HG02870 (cell line): ENCODE measurements at regions not wholly inside any gene's neighbourhood (a gene's known extent, or its start where the extent isn't known, plus 50 kb on each side); places are given as distances from the start of the nearest gene placed in this dataset.
"Not testable (repeated sequence)": the region's sequence is repeated elsewhere in the genome, so short reads cannot be mapped to it uniquely, and the experiment has no call there.

Experiments used
- ATAC-seq: cut with Tn5 transposase; IDR thresholded peaks from one replicate; pipeline ENCODE4 v1.9.1; 2021; ENCODE audit warnings: mild to moderate bottlenecking, moderate library complexity; ENCODE audit not compliant: unreplicated experiment

- ATAC-seq, result no peak
Measured at GRCh38 chr3:27560484-27561056, 76.4 kb upstream of the SLC4A7 start.

GRCh38 chr3:27559835-27560234, 75.7 kb upstream of the SLC4A7 start:
- no peak for ATAC-seq

- ATAC-seq, result no peak
Measured at GRCh38 chr3:27559381-27559780, 75.2 kb upstream of the SLC4A7 start.

- no peak for ATAC-seq
Measured at GRCh38 chr3:27557411-27557810, 73.2 kb upstream of the SLC4A7 start.

GRCh38 chr3:27556887-27557286, 72.7 kb upstream of the SLC4A7 start:
- ATAC-seq, result no peak

- no peak for ATAC-seq
Measured at GRCh38 chr3:27554706-27555105, 70.5 kb upstream of the SLC4A7 start.

- ATAC-seq, result no peak
Measured at GRCh38 chr3:27553886-27554540, 69.8 kb upstream of the SLC4A7 start.

GRCh38 chr3:27552708-27553107, 68.5 kb upstream of the SLC4A7 start:
- not testable (repeated sequence) for ATAC-seq

- not testable (repeated sequence) for ATAC-seq
Measured at GRCh38 chr3:27551413-27551812, 67.2 kb upstream of the SLC4A7 start.

- ATAC-seq, result no peak
Measured at GRCh38 chr3:27545061-27545460, 60.9 kb upstream of the SLC4A7 start.

GRCh38 chr3:27544372-27544865, 60.2 kb upstream of the SLC4A7 start:
- ATAC-seq, result no peak

GRCh38 chr3:27542476-27542875, 58.3 kb upstream of the SLC4A7 start:
- no peak for ATAC-seq

- ATAC-seq, result no peak
Measured at GRCh38 chr3:27540231-27540630, 56.0 kb upstream of the SLC4A7 start.

GRCh38 chr3:27536491-27536890, 52.3 kb upstream of the SLC4A7 start:
- ATAC-seq, result no peak

GRCh38 chr3:27535809-27536392, 51.7 kb upstream of the SLC4A7 start:
- ATAC-seq, result no peak

GRCh38 chr3:27533718-27534573, 49.8 kb upstream of the SLC4A7 start:
- ATAC-seq, result peak; percentile 69
